K562 (cell line): ENCODE measurements at regions not wholly inside any gene's neighbourhood (a gene's known extent, or its start where the extent isn't known, plus 50 kb on each side); places are given as distances from the start of the nearest gene placed in this dataset.
A peak's percentile ranks its signal among the peaks of the same experiment; 100 is the strongest.

Experiments
- ATAC-seq: fragments of 200-7000 bp; cut with Tn5 transposase; 3 replicates; pipeline ENCODE4 v1.9.1; 2020; ENCODE audit warnings: moderate library complexity
- BruUV-seq: library from RNA; stranded (reverse); fragments of 400-500 nt; replicated peaks from 2 replicates; lab custom pipeline; 2021; lab: Mats Ljungman, UMichigan
- CTCF ChIA-PET: fragments of 300-600 bp; formaldehyde crosslinking; extraction: SDS; loops from one replicate; lab custom pipeline; 2021; ENCODE audit warnings: low intra/inter-chr PET ratio; lab: Yijun Ruan, JAX
- POLR2A ChIA-PET: fragments of 300-600, 350-650 bp; sonication (Branson Sonifier 250); formaldehyde crosslinking; extraction: SDS; loops from one replicate; lab custom pipeline; 2021; ENCODE audit warnings: antibody characterized with exemption, inconsistent platforms; lab: Yijun Ruan, JAX
- DNase-seq, 4 experiments: peaks; one replicate each; pipeline versions ENCODE4 v3.0.0 to v3.0.0-alpha.2; 2011 to 2018; ENCODE audit warnings: low spot score in 3 of 4, mixed read lengths in 3 of 4; ENCODE audit errors: extremely low read depth in 1 of 4
- FAIRE-seq: peaks from 2 replicates; lab custom pipeline; 2011; peaks lifted over from hg19 to GRCh38; lab: Jason Lieb, UNC
- H2AFZ ChIP-seq: 2 replicates; pipeline ENCODE4 v1.6.0; 2011; ENCODE audit warnings: low read depth, low read length, control low read depth, inconsistent platforms
- H3K27ac ChIP-seq: fragments of 200-600 bp; 3 replicates; pipeline ENCODE4 v1.8.0; 2011; ENCODE audit warnings: low read depth, mild to moderate bottlenecking, control low read depth, inconsistent platforms, low read length, moderate library complexity, mixed read lengths; ENCODE audit errors: extremely low read depth
- H3K27me3 ChIP-seq, 2 experiments: fragments of 300-600 bp in 1 of 2; 2 replicates in 1 of 2; 3 replicates in 1 of 2; pipeline versions ENCODE4 v1.6.0 to v1.8.0; 2011; ENCODE audit warnings: inconsistent platforms in 2 of 2, low read length in 2 of 2, mild to moderate bottlenecking in 1 of 2, mixed read lengths in 1 of 2, moderate library complexity in 1 of 2; ENCODE audit not compliant: control insufficient read depth in 2 of 2, insufficient read depth in 2 of 2
- H3K36me3 ChIP-seq: fragments of 300-600 bp; 3 replicates; pipeline ENCODE4 v1.8.0; 2011; ENCODE audit warnings: mild to moderate bottlenecking, low read length, inconsistent platforms; ENCODE audit not compliant: control insufficient read depth, insufficient read depth
- H3K4me1 ChIP-seq, 2 experiments: fragments of 200-600 bp in 1 of 2; replicated peaks in 1 of 2; 2 replicates in 1 of 2; 3 replicates in 1 of 2; pipeline versions ENCODE4 v1.5.1 to v1.8.0; 2011; ENCODE audit warnings: inconsistent platforms in 2 of 2, low read length in 2 of 2, mild to moderate bottlenecking in 1 of 2, mixed read lengths in 1 of 2, moderate library complexity in 1 of 2; ENCODE audit not compliant: control insufficient read depth in 2 of 2, insufficient read depth in 2 of 2
- H3K4me2 ChIP-seq: 2 replicates; pipeline ENCODE4 v1.6.1; 2011; ENCODE audit warnings: low read length, control low read depth, inconsistent platforms, mixed read lengths; ENCODE audit not compliant: insufficient read depth
- H3K4me3 ChIP-seq: fragments of 200-600 bp; sonication (generic), shearing (Covaris generic); 2 replicates; pipeline ENCODE4 v1.5.1; 2016; ENCODE audit warnings: control low read depth, inconsistent platforms
- H3K79me2 ChIP-seq: fragments of 200-600 bp; 3 replicates; pipeline ENCODE4 v1.8.0; 2011; ENCODE audit warnings: low read length, inconsistent platforms; ENCODE audit not compliant: control insufficient read depth, insufficient read depth
- H3K9ac ChIP-seq, 2 experiments: 2 replicates each; pipeline versions ENCODE4 v1.6.0 to v1.6.1; 2011; ENCODE audit warnings: low read depth in 2 of 2, low read length in 2 of 2, control low read depth in 1 of 2, inconsistent platforms in 1 of 2, mild to moderate bottlenecking in 1 of 2, mixed read lengths in 1 of 2; ENCODE audit not compliant: insufficient read depth in 1 of 2
- H3K9me1 ChIP-seq: one replicate; pipeline ENCODE4 v1.6.0; 2011; ENCODE audit warnings: inconsistent platforms, mild to moderate bottlenecking, low read length, moderate library complexity; ENCODE audit not compliant: control insufficient read depth, insufficient read depth
- H3K9me3 ChIP-seq: replicated peaks from 2 replicates; pipeline ENCODE4 v1.5.1; 2011; ENCODE audit warnings: low read depth, low read length, inconsistent platforms; ENCODE audit not compliant: control insufficient read depth, insufficient read depth
- H4K20me1 ChIP-seq: replicated peaks from 2 replicates; pipeline ENCODE4 v1.6.1; 2011; ENCODE audit warnings: low read length, inconsistent platforms, mixed read lengths; ENCODE audit not compliant: control insufficient read depth, insufficient read depth
- RAD21 ChIP-seq, 2 experiments: fragments of 250-450 bp in 1 of 2; fragments of 450-650 bp in 1 of 2; sonication (Bioruptor Pico) in 1 of 2; formaldehyde crosslinking in 1 of 2; IDR thresholded peaks in 1 of 2; conservative IDR thresholded peaks in 1 of 2; 2 replicates each; pipeline versions ENCODE4 v1.4.0 to v1.8.0; 2020 to 2022; ENCODE audit warnings: mild to moderate bottlenecking in 2 of 2, moderate library complexity in 1 of 2
- ZNF561 ChIP-seq: fragments of 450-650 bp; formaldehyde crosslinking; conservative IDR thresholded peaks from 2 replicates; pipeline ENCODE4 v1.4.0; 2020; ENCODE audit warnings: mild to moderate bottlenecking, moderate library complexity
- WGBS: fragments of 100-300 bp; shearing (Covaris generic); methylation state at CpG from one replicate; pipeline ENCODE4 v1.1.6; 2016; ENCODE audit warnings: low coverage, mixed read lengths; ENCODE audit not compliant: insufficient coverage; ENCODE audit errors: missing lambda C conversion rate; 5-methylcytosine and 5-hydroxymethylcytosine counted together
- in situ Hi-C: fragments of 300-500 bp; cut with MboI; formaldehyde crosslinking; loops from 4 replicates; pipeline ENCODE4 v1.15.0; 2018; ENCODE audit warnings: inconsistent platforms, mixed read lengths
- intact Hi-C: fragments of 100-400 bp; cut with micrococcal nuclease; formaldehyde crosslinking; loops from 2 replicates; pipeline ENCODE4 v1.14.2; 2022
- TF ChIP-seq, protein P1 (sequence below), 3 experiments: IDR thresholded peaks in 2 of 3; conservative IDR thresholded peaks in 1 of 3; 2 replicates each; pipeline ENCODE4 v1.5.1; 2011 to 2012; ENCODE audit warnings: low read length in 3 of 3, mild to moderate bottlenecking in 3 of 3, control low read depth in 2 of 3, improper control_type of control experiment in 1 of 3, inconsistent platforms in 1 of 3, low read depth in 1 of 3, mixed read lengths in 1 of 3, moderate library complexity in 1 of 3; ENCODE audit not compliant: insufficient read depth in 2 of 3

- TF ChIP-seq RAD21 (CRISPR knock-in tag; conservative IDR thresholded peaks at IDR 0.05 in 1 of 2, IDR thresholded peaks at IDR 0.05 in 1 of 2) (peak; percentile 21 to 56; a peak in 2 of 4 replicates), ZNF561 (CRISPR knock-in tag) (no peak)
- TF ChIP-seq, protein P1, sequence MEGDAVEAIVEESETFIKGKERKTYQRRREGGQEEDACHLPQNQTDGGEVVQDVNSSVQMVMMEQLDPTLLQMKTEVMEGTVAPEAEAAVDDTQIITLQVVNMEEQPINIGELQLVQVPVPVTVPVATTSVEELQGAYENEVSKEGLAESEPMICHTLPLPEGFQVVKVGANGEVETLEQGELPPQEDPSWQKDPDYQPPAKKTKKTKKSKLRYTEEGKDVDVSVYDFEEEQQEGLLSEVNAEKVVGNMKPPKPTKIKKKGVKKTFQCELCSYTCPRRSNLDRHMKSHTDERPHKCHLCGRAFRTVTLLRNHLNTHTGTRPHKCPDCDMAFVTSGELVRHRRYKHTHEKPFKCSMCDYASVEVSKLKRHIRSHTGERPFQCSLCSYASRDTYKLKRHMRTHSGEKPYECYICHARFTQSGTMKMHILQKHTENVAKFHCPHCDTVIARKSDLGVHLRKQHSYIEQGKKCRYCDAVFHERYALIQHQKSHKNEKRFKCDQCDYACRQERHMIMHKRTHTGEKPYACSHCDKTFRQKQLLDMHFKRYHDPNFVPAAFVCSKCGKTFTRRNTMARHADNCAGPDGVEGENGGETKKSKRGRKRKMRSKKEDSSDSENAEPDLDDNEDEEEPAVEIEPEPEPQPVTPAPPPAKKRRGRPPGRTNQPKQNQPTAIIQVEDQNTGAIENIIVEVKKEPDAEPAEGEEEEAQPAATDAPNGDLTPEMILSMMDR (IDR thresholded peaks at IDR 0.05 in 2 of 3, conservative IDR thresholded peaks at IDR 0.05 in 1 of 3; ENCODE audit: insufficient read depth in 2 of 3, low read depth in 1 of 3, low read length in 3 of 3) = peak; percentile 28 to 40 (median 29); a peak in 3 of 6 replicates
- TF ChIP-seq, all 486 proteins: peak for 2
- ATAC-seq = no peak
- no peak overlapping the region for H3K4me2 ChIP-seq
Observed at GRCh38 chr17:70622368-70623260, 453.3 kb downstream of the KCNJ2 start.

More at GRCh38 chr17:70622368-70623260, 453.3 kb downstream of the KCNJ2 start:
- intact Hi-C loops = loop anchor here (2.0 kb wide), 1 partner anchor 1096 kb away; no protein-coding TSS in a partner anchor
- in situ Hi-C loops = no loop called here
- no peak overlapping the region for H3K9ac ChIP-seq
- no peak for FAIRE-seq
- no peak overlapping the region for H3K27ac ChIP-seq
- H2AFZ ChIP-seq = no peak overlapping the region
- no peaks in the 10 kb centered on the region for H3K79me2 ChIP-seq
- no peaks in the 10 kb centered on the region for H3K9me1 ChIP-seq
- no peaks in the 10 kb centered on the region for H3K27me3 ChIP-seq
- H4K20me1 ChIP-seq = no peaks in the 10 kb centered on the region
- H3K4me3 ChIP-seq = no peak overlapping the region
- BruUV-seq = no TSS peak
- CTCF ChIA-PET = interaction anchor here (0.6 kb wide), 1 partner anchor 1053 kb away, joined by 3 read pairs; no protein-coding TSS in a partner anchor
- no peaks in the 10 kb centered on the region for H3K9me3 ChIP-seq
- DNase-seq = peak in 3 of 4 experiments; percentile 9 to 43 (median 14)
- H3K36me3 ChIP-seq = no peaks in the 10 kb centered on the region
- POLR2A ChIA-PET = no interaction called here
- no peaks in the 10 kb centered on the region for H3K4me1 ChIP-seq
- WGBS = 4% methylated on average over 12 of the region's 12 CpGs
